ENCODE measurements at regions not wholly inside any gene's neighbourhood (a gene's known extent, or its start where the extent isn't known, plus 50 kb on each side); places are given as distances from the start of the nearest gene placed in this dataset.

DNA sequence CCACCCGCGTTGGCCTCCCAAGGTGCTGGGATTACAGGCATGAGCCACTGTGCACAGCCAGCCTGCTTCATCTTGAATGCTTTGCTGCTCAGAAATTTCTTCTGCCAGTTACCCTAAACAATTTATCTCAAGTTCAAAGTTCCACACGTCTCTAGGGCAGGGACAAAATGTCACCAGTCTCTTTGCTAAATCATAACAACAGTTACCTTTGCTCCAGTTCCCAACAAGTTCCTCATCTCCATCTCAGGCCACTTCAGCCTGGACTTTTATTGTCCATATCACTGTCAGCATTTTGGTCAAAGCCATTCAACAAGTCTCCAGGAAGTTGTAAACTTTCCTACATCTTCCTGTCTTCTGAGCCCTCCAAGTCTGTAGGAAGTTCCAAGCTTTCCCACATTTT lies 159.5 kb upstream of the DYRK2 start:
- TF ChIP-seq, protein P1, sequence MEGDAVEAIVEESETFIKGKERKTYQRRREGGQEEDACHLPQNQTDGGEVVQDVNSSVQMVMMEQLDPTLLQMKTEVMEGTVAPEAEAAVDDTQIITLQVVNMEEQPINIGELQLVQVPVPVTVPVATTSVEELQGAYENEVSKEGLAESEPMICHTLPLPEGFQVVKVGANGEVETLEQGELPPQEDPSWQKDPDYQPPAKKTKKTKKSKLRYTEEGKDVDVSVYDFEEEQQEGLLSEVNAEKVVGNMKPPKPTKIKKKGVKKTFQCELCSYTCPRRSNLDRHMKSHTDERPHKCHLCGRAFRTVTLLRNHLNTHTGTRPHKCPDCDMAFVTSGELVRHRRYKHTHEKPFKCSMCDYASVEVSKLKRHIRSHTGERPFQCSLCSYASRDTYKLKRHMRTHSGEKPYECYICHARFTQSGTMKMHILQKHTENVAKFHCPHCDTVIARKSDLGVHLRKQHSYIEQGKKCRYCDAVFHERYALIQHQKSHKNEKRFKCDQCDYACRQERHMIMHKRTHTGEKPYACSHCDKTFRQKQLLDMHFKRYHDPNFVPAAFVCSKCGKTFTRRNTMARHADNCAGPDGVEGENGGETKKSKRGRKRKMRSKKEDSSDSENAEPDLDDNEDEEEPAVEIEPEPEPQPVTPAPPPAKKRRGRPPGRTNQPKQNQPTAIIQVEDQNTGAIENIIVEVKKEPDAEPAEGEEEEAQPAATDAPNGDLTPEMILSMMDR (IDR thresholded peaks at IDR 0.05) = no peak
- no peak for TF ChIP-seq POLR2AphosphoS5 (IDR thresholded peaks at IDR 0.05)

Data from transverse colon (tissue), 4 donors.